Cardiac fibroblast (primary cell): ENCODE measurements at regions not wholly inside any gene's neighbourhood (a gene's known extent, or its start where the extent isn't known, plus 50 kb on each side); places are given as distances from the start of the nearest gene placed in this dataset.

Experiments
- DNase-seq, 2 donors: peaks; one replicate each; pipeline versions ENCODE4 v3.0.0 to v3.0.0-alpha.2; 2010; ENCODE audit warnings: low read depth in 2 of 2
- H3K4me3 ChIP-seq, 2 donors: replicated peaks in 1 of 2; 1 replicate in 1 of 2; 2 replicates in 1 of 2; pipeline ENCODE4 v1.5.1; 2011; ENCODE audit warnings: low read depth in 2 of 2, low read length in 2 of 2, mild to moderate bottlenecking in 2 of 2, moderate library complexity in 1 of 2
- TF ChIP-seq, protein P1 (sequence below): IDR thresholded peaks from one replicate; pipeline ENCODE4 v1.5.1; 2011; ENCODE audit warnings: low read depth, mild to moderate bottlenecking, low read length, inconsistent platforms

DNA sequence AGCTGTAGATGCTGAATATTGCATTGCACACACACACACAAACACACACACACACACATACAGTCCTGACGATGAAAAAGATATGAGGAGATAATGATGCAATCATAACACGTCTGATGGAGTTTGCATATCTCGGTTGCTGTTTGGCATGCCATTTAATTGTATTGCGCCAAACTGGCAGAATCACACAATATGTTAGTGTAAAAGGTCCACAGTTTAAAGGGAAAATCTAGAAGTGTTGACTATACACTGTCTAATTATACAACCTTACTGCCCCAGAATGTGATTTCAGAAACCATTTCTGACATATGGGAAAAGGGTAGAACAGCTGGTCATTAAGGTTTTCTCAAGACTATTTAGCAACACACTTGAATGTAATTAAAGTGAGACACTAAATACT is 123.7 kb upstream of the PROX1 start:
- no peak for DNase-seq
- TF ChIP-seq, protein P1, sequence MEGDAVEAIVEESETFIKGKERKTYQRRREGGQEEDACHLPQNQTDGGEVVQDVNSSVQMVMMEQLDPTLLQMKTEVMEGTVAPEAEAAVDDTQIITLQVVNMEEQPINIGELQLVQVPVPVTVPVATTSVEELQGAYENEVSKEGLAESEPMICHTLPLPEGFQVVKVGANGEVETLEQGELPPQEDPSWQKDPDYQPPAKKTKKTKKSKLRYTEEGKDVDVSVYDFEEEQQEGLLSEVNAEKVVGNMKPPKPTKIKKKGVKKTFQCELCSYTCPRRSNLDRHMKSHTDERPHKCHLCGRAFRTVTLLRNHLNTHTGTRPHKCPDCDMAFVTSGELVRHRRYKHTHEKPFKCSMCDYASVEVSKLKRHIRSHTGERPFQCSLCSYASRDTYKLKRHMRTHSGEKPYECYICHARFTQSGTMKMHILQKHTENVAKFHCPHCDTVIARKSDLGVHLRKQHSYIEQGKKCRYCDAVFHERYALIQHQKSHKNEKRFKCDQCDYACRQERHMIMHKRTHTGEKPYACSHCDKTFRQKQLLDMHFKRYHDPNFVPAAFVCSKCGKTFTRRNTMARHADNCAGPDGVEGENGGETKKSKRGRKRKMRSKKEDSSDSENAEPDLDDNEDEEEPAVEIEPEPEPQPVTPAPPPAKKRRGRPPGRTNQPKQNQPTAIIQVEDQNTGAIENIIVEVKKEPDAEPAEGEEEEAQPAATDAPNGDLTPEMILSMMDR, result no peak

DNA sequence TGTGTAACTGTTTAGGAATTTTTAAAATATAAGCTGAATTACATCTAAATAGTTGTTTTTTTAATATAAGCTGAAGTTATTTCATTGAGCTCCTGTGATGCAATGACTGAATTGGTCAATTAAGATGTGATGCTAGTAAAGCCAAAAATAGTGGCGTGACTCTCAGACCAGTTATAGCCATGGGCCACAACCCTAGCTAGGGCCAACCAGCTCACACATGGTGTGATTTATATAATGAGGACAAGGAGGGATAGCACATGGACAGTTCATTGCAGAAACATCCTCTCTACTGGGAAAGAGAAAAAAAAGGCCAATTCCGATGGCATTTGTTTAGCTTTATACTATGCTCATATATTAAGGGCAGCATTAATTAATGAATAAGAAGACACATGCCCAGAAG is 119.3 kb upstream of the PROX1 start:
- no peak overlapping the region for H3K4me3 ChIP-seq
- DNase-seq, result no peak
- TF ChIP-seq, protein P1, result no peak

More for the DNA sequence above, 123.7 kb upstream of the PROX1 start:
- no peak overlapping the region for H3K4me3 ChIP-seq

- TF ChIP-seq, protein P1, result no peak
- H3K4me3 ChIP-seq, result no peak overlapping the region
- DNase-seq, result no peak
Observed at GRCh38 chr1:213871179-213871578, 116.6 kb upstream of the PROX1 start.

- TF ChIP-seq, protein P1, result no peak
- H3K4me3 ChIP-seq, result no peak overlapping the region
- no peak for DNase-seq
Observed at GRCh38 chr1:213874789-213875188, 113.0 kb upstream of the PROX1 start.

- TF ChIP-seq, protein P1, result no peak
- no peak for DNase-seq
- H3K4me3 ChIP-seq, result no peak overlapping the region
Observed at GRCh38 chr1:213876531-213876930, 111.2 kb upstream of the PROX1 start.

GRCh38 chr1:213883618-213884017 is 104.2 kb upstream of the PROX1 start:
- DNase-seq, result no peak
- no peak overlapping the region for H3K4me3 ChIP-seq
- TF ChIP-seq, protein P1, result no peak

GRCh38 chr1:213884402-213884801 is 103.4 kb upstream of the PROX1 start:
- no peak overlapping the region for H3K4me3 ChIP-seq
- TF ChIP-seq, protein P1, result no peak
- DNase-seq, result no peak
